ENCODE measurements at regions not wholly inside any gene's neighbourhood (a gene's known extent, or its start where the extent isn't known, plus 50 kb on each side); places are given as distances from the start of the nearest gene placed in this dataset.

- ChIA-PET POLR2A (no interaction called here), CTCF (no interaction called here)
- DNase-seq (ENCODE audit: low read depth, low spot score): no peak
- H3K4me3 ChIP-seq (ENCODE audit: low read depth, low read length): no peak overlapping the region
- TF ChIP-seq, protein P1, sequence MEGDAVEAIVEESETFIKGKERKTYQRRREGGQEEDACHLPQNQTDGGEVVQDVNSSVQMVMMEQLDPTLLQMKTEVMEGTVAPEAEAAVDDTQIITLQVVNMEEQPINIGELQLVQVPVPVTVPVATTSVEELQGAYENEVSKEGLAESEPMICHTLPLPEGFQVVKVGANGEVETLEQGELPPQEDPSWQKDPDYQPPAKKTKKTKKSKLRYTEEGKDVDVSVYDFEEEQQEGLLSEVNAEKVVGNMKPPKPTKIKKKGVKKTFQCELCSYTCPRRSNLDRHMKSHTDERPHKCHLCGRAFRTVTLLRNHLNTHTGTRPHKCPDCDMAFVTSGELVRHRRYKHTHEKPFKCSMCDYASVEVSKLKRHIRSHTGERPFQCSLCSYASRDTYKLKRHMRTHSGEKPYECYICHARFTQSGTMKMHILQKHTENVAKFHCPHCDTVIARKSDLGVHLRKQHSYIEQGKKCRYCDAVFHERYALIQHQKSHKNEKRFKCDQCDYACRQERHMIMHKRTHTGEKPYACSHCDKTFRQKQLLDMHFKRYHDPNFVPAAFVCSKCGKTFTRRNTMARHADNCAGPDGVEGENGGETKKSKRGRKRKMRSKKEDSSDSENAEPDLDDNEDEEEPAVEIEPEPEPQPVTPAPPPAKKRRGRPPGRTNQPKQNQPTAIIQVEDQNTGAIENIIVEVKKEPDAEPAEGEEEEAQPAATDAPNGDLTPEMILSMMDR (IDR thresholded peaks at IDR 0.05; ENCODE audit: insufficient read depth, low read length, missing control alignments): no peak
These were observed 269.8 kb upstream of the ADAMTS9 start for GRCh38 chr3:64957408-64958198.

DNA sequence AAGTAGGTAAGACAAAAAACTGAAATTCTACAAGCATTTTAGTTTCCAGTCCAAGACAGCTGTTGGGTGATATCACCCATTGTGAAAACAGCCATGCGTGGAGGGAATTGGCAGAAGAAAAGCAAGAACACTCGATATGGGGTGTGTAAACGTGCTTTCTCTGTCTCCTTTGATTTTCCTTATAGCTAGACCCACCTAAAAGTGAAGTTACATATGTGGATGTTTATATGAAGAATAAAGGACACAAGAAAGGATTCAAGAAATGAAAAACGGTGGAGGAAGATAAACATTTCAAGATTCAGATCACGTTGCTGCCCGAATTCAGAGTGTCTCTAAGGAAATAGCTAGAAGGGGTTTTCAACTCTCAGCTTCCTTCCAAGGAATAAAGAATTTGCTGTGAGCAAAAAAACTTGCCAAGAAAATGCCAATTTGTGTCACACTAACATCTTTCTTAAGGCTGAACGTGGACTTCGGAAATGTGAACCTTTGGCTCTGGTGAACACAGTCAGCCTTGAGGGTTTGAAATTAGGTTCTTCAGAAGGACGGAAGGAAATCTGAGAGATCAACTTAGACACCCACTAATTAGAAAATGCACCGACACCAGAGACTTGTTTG, 269.0 kb upstream of the ADAMTS9 start:
- no peak for DNase-seq (ENCODE audit: low read depth, low spot score)
- TF ChIP-seq, protein P1 (IDR thresholded peaks at IDR 0.05; ENCODE audit: insufficient read depth, low read length, missing control alignments): no peak
- CTCF ChIA-PET: no interaction called here
- POLR2A ChIA-PET: no interaction called here
- no peak overlapping the region for H3K4me3 ChIP-seq (ENCODE audit: low read depth, low read length)

DNA sequence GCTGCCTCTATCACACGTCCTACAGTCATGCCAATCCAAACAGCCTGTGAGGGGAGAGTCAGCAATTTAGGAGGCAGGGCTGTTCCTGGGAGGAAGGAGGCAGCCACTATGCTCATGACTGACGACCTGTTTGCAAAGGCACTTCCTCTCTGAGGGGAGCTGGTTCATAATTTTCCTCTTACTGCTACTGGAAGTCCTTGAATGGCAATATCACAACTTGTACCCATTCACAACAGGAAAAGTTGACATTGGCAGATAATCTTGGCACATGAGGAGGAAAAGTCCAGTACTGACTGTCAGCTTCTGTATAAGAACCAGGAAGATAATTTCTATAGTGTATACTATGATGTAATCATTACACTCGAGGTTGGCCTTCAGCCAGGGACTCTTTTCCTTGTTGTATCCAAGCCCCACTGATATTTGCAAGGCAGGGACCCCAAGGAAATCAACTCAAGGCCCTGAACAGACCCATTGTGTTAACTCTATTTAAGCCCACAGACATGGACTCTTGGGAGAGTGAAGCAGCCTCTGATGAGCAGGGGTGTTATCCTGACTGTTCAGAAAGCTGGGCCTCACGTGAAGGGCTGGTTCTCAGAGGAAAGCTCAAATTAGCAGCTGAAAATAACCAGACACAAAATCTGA, 267.3 kb upstream of the ADAMTS9 start:
- no peak for DNase-seq (ENCODE audit: low read depth, low spot score)
- CTCF ChIA-PET: no interaction called here
- POLR2A ChIA-PET: no interaction called here

GRCh38 chr3:64945171-64945729, 257.4 kb upstream of the ADAMTS9 start:
- POLR2A ChIA-PET: no interaction called here
- DNase-seq (ENCODE audit: low read depth, low spot score): no peak
- CTCF ChIA-PET: no interaction called here
- TF ChIP-seq, protein P1 (IDR thresholded peaks at IDR 0.05; ENCODE audit: insufficient read depth, low read length, missing control alignments): no peak
- no peak overlapping the region for H3K4me3 ChIP-seq (ENCODE audit: low read depth, low read length)

More for the DNA sequence above, 267.3 kb upstream of the ADAMTS9 start:
- TF ChIP-seq, protein P1 (IDR thresholded peaks at IDR 0.05; ENCODE audit: insufficient read depth, low read length, missing control alignments): no peak
- H3K4me3 ChIP-seq (ENCODE audit: low read depth, low read length): no peak overlapping the region

DNA sequence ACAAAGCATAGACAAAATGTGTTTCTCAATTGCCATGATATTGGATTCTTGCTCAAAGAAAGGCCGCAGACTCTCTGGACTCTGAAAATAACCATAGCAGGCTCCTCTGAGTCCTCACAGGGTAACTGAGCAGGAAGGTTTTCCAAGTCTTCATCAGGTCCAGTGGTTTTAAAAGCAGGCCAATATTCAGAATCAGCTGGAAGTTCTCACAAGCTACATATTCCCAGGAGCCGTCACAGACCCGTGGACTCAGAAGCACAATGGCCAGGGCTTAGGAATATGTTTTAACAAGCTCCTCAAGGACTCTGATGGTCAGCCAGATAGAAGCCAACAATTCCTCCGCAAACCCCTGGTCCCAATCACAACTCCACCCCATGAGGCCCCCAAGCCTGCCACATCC, 256.1 kb upstream of the ADAMTS9 start:
- no peak overlapping the region for H3K4me3 ChIP-seq (ENCODE audit: low read depth, low read length)
- POLR2A ChIA-PET: no interaction called here
- CTCF ChIA-PET: no interaction called here
- TF ChIP-seq, protein P1 (IDR thresholded peaks at IDR 0.05; ENCODE audit: insufficient read depth, low read length, missing control alignments): no peak
- no peak for DNase-seq (ENCODE audit: low read depth, low spot score)

All from AG04449 (cell line).